ENCODE measurements at regions not wholly inside any gene's neighbourhood (a gene's known extent, or its start where the extent isn't known, plus 50 kb on each side); places are given as distances from the start of the nearest gene placed in this dataset.

GRCh38 chr10:81303656-81304055, 571.3 kb upstream of the NRG3 start (continued):
- TF ChIP-seq REST (IDR thresholded peaks at IDR 0.05; ENCODE audit: low read depth, low read length) = no peak
- TF ChIP-seq IRF4 (IDR thresholded peaks at IDR 0.05; ENCODE audit: low read depth, low read length) = no peak
- no peak for TF ChIP-seq FOXM1 (IDR thresholded peaks at IDR 0.05; ENCODE audit: low read depth, low read length)
- TF ChIP-seq NR2F1 (conservative IDR thresholded peaks at IDR 0.05) = no peak
- no peak for TF ChIP-seq SREBF1 (IDR thresholded peaks at IDR 0.05; ENCODE audit: low read length)
- no peak for TF ChIP-seq YBX1 (IDR thresholded peaks at IDR 0.05)
- TF ChIP-seq SMAD5 (IDR thresholded peaks at IDR 0.05; ENCODE audit: low read depth) = no peak
- TF ChIP-seq ZNF217 (IDR thresholded peaks at IDR 0.05) = no peak

GRCh38 chr10:81306971-81307782, 567.8 kb upstream of the NRG3 start:
- no peak for TF ChIP-seq CEBPB (IDR thresholded peaks at IDR 0.05; ENCODE audit: borderline replicate concordance in 1 of 2, low read depth in 2 of 2, low read length in 2 of 2)
- TF ChIP-seq ETV6 (conservative IDR thresholded peaks at IDR 0.05 in 1 of 2, IDR thresholded peaks at IDR 0.05 in 1 of 2; ENCODE audit: borderline replicate concordance in 1 of 2, low read depth in 1 of 2) = no peak
- no peak for TF ChIP-seq RFX5 (IDR thresholded peaks at IDR 0.05; ENCODE audit: low read depth, low read length)
- CTCF ChIA-PET = interaction anchor here (0.6 to 2.0 kb wide), 3 partner anchors 16 to 290 kb away, joined by 3 to 5 read pairs (median 3); no protein-coding TSS in a partner anchor
- intact Hi-C loops (cut with micrococcal nuclease; ENCODE audit: unreplicated experiment) (no loop called here), in situ Hi-C loops (cut with MboI) (no loop called here)
- H3K9ac ChIP-seq (ENCODE audit: control insufficient read depth, insufficient read depth, low read length) = no peak overlapping the region
- RAD21 ChIA-PET (ENCODE audit: unreplicated experiment) = no interaction called here
- H3K9me3 ChIP-seq (replicated peaks; ENCODE audit: control insufficient read depth, insufficient read depth, low read length) = no peaks in the 10 kb centered on the region
- H3K79me2 ChIP-seq (ENCODE audit: control insufficient read depth, insufficient read depth, low read length) = no peaks in the 10 kb centered on the region
- ATAC-seq (no peak), FAIRE-seq (no peak), DNase-seq (ENCODE audit: low read depth, low spot score) (no peak)
- POLR2A ChIA-PET = no interaction called here
- no peak overlapping the region for H3K27ac ChIP-seq (ENCODE audit: control insufficient read depth, insufficient read depth)
- BruUV-seq (replicated peaks) = no TSS peak
- WGBS (ENCODE audit: insufficient coverage, insufficient replicate concordance, low lambda C conversion rate, missing lambda C conversion rate) = 4% methylated on average over 4 of the region's 4 CpGs
- no peak overlapping the region for H3K4me3 ChIP-seq
- no peak overlapping the region for H3K4me2 ChIP-seq (ENCODE audit: control insufficient read depth, insufficient read depth)
- H3K27me3 ChIP-seq (replicated peaks in 1 of 2; ENCODE audit: control insufficient read depth in 2 of 2, insufficient read depth in 2 of 2, low read length in 1 of 2) = no peaks in the 10 kb centered on the region
- no peaks in the 10 kb centered on the region for H3K36me3 ChIP-seq (ENCODE audit: control insufficient read depth in 2 of 2, insufficient read depth in 2 of 2, low read length in 1 of 2)
- no peaks in the 10 kb centered on the region for H4K20me1 ChIP-seq (ENCODE audit: control insufficient read depth, insufficient read depth)
- H3K4me1 ChIP-seq (ENCODE audit: control insufficient read depth, insufficient read depth, low read length) = no peaks in the 10 kb centered on the region
- SMC1A ChIA-PET (ENCODE audit: uncharacterized antibody, unreplicated experiment) = no interaction called here
- no peak overlapping the region for H2AFZ ChIP-seq (ENCODE audit: control insufficient read depth, low read depth, low read length)
